Astrocyte of the hippocampus (primary cell): ENCODE measurements at regions not wholly inside any gene's neighbourhood (a gene's known extent, or its start where the extent isn't known, plus 50 kb on each side); places are given as distances from the start of the nearest gene placed in this dataset.

ENCODE experiments used
- DNase-seq: peaks from one replicate; pipeline ENCODE4 v3.0.0; 2011; ENCODE audit warnings: low read depth, low spot score

DNA sequence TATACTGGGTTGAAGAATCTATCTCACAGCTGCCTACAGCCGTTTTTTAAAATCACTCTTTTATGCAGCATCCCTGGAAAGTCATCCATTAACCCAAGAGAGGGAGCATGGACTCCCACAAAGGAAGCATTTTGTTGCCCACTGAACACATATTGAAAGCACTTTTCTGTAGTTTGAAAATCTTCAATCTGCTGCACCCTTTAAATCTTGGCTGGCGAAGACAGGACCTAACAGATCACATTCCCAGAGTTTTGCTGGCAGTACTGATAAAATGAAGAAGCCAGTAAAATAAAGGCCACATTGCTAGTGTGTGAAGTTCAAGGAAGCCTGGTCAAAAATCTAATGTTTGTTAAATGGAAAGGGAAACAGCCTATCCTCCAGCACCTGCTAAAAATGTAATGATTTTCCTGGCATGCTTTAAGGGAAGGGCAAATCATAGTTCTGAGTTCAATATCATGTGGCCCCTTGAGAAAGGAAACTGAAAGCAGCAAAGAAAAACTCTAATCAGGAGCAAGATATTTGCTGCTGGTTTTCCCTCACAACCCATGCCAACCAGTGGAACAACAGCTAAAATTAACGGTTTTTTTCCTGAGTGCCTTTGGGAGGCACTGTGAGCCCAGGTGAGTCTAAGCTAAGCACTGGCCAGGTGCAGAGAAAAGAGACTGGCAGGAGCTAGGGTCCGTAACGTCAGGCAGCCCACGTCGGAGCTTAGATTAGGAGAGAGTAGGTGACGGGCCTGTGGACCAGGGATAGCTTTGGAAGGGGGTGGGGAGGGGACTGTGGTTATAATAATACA lies 97.9 kb upstream of the PALS2 start:
- DNase-seq, result no peak

DNA sequence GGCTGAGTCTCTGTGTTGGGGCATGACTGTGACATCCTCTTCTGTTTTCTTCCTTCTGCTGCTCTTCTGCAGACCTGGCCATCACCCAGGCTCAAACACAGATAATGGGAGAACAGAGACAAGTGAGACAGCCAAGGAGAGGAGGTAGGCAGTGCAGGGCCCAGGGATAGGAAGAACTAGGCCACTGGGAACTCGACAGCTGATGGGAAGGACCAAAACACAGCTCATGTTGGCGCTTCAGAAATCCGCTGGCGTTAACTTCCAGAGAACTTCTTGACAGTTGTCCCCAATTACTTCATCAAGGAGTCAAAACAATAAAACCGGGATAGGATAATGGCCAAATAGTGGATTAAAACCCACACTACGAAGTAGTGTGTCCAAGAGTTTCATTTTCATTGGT lies 97.0 kb upstream of the PALS2 start:
- DNase-seq, result peak; percentile 17

DNA sequence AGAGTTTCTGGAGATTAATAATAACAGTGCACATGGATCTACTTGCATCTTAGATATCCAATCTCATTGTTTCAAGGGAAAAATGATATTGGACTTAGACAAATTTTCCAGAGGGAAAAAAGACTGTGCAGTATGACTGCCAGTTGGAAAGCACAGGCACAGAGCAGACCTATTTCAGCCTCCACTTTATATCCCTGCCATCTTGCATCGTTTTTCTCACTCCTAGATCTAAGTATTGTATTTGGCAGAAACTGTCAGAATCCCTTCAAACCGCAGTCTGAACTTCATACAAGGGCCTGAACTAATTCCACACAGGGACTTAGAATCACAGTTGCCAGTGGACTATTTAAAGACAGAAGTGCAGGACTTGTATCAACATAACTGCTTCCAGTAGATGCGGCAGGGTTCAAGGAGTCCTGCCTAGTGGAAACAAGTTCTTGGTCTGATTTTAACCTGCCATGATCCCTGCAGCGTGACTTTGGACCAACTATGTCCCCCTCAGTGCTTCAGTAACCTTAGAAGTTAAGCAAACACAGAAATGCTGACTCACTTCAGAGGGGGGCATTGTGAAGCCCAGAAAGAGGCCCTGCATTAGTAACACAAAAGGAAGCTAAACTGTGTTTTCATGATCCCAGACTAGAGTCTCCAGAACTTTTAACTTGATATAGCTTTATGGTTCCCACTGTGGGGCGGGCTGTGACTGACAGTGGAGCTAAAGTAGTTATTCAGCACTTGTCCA lies 95.7 kb upstream of the PALS2 start:
- DNase-seq, result peak; percentile 89

DNA sequence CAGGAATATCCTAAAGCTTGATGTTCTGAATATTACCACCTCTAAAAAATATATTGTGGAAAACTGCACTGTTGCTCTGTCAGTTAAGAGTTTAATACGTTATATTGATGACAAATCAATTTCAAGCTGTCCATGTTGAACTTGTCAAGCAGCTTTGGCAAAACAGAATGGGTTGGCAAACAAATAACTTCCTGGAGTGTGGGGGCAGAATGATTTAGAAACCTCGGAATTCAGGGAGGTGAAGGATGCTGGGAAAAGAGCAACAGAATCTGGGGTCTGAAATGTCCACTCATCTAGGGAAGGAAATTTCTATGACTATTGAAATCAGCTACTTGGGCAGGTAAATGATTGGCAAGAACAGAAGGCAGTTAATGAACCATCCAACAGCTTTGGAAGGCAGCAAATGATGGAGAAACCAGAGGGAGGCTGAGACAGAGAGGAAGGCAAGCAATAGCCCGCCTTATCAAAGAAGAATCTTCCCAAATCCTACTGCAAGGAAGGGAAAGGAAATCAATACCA lies 95.1 kb upstream of the PALS2 start:
- DNase-seq, result no peak

DNA sequence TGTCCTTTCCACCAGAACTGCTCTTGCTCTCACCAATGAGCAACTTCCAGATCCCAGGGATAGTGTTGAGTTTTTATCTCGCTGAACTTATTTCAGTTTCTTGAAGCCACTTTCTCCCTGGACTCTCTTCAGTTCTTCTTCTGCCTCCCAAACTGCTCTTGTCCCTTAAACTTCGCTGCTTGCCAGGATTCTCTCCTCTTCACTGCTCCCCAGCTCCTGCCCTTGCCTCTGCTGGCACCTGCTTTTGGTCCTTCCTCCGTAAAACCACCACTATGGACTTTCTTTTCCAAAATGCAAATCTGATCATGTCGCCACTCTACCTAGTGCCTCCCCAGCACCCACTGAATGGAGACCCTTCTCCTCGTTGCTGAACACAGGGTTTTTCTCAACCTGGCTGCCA lies 92.8 kb upstream of the PALS2 start:
- DNase-seq, result no peak

DNA sequence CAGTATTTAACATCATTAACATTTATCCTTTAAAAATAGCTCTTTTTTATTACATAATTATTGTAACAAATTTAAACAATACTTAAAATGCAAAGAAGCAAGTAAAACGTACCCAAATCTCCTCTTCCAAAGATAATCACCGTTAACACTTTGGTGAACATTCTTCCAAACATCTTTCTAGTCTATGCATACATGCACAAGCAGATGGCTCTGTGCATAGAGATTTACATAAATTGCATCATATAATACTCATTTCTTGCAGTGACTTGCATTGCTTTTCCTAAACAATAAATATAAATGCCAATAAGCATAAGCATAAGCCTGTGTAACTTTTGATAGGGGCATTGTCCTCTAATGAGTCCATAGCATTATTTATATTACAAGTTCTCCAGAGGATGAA lies 89.4 kb upstream of the PALS2 start:
- no peak for DNase-seq

DNA sequence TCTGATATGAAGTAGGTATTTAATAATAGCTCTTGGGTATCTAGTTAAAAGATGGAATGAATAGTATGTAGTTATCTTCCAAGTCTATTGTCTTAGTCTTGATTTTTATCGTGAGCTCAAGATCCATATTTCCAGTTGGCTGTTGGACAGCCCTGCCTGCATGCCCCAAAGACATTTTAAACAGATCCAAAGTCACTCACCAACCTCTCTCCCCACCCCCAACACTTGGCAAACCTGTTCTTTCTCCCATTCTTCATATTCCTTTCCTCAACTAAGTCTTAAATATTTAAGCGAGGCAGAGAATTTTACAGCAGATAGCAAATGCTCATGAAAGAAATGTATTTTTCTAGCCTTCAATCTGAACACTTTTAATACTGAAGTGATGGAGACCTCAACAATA lies 80.7 kb upstream of the PALS2 start:
- no peak for DNase-seq

DNA sequence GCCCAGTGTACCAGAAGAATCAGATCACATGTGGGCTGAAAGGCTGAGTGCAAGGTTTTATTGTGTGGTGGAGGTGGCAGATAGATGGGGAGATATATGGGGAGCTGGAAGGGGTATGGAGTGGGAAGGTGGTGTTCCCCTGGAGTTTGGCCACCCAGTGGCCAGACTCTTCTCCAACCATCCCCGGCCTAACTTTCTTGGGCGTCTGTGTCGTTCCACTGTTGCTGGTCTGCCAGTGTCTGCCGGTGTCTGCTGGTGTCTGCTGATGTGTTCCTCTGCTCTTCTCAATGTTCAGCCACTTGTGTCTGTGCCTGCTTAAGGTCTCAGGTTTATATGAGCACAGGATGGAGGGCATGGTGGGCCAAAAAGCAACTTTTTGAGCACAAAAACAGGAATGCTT lies 78.4 kb upstream of the PALS2 start:
- DNase-seq, result no peak

DNA sequence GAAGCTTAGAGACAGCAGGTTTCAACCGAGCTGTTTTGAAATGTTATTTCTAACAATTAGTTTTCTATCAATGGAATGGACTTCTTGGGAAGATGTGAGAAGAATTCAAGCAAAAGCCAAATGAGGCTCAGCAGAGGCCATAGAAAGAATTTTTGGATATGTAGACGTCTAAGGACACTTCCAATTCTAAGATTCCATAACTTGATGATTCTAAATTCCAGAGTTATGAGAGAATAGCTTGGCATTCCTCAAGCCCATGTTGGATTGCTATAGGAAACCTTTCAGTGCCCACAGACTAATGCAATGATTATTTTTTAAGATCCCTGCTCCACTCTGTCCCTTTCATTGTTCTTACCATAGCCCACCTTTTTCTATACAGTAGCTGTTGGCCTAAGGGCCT lies 77.2 kb upstream of the PALS2 start:
- no peak for DNase-seq

DNA sequence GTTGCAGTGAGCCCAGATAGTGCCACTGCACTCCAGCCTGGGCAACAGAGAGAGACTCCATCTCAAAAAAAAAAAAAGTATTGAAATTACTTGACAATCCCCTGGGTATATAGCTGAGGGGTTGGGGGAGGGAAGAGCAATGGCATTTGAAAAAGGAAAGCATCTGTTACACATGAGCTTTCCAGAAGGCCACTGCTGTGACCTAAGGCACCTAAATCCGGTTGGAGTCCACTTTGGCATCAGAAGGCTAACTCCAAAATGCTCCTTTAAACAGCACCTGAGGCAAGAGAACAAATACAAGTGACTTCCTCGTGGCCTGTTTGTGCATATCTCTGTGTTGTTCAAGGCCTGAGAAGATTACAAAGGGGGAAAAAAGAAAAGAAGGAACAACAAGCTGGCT lies 74.8 kb upstream of the PALS2 start:
- DNase-seq, result no peak

DNA sequence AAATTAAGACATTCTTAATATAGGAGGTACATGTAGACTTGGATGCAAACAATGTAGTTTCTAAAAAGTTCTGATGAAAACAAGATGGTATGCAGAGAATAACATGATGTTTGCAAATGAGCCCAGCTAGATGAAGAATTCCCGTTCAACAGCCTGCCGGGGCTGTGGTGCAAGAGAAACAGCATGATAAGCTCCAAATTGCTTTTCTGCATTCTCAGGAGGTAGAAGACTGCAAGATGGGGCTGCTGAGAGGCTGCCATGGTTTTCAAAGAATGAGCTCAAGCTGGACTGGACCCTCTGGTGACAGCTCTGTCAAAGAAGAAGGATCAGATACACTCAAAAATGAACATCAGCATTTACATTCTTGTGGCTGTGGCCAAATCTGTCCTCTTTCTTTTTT lies 73.4 kb upstream of the PALS2 start:
- no peak for DNase-seq

DNA sequence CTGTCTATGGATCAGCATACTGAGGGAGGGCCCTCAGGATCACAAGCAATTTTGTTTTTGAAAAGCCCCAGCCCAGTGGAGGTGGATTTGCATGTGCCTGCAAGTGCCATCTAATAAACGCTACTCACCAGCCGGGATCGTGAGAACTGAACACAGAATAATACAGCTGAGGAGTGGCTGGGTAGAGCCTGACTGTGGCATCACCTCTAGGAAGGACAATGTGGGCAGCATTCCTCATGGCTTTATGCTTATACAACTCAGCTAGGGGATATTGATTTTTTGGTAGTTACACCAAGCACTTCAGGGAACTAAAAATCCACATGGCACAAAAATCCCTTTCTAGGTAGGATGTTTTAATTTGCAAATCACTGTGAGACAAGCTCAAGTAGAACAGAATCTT lies 72.7 kb upstream of the PALS2 start:
- no peak for DNase-seq

DNA sequence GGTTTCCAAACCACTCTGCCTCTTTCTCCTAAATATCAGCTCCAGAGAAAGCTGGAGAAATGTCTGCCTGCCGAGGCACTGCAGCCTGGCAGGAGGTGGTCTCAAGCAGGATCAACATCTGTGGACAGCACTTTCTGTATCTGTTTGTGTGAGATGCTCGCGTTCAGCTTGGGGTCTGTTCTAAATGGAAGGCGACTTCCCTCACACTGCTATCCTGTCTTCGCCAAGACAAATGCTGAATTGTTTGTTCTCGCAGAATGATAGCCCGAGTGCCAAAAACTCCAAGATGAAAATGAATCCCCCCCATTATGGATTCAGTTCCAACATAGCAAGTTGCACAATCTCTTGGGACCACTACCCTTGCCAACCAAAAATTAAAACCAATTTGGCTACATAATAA lies 72.2 kb upstream of the PALS2 start:
- no peak for DNase-seq

DNA sequence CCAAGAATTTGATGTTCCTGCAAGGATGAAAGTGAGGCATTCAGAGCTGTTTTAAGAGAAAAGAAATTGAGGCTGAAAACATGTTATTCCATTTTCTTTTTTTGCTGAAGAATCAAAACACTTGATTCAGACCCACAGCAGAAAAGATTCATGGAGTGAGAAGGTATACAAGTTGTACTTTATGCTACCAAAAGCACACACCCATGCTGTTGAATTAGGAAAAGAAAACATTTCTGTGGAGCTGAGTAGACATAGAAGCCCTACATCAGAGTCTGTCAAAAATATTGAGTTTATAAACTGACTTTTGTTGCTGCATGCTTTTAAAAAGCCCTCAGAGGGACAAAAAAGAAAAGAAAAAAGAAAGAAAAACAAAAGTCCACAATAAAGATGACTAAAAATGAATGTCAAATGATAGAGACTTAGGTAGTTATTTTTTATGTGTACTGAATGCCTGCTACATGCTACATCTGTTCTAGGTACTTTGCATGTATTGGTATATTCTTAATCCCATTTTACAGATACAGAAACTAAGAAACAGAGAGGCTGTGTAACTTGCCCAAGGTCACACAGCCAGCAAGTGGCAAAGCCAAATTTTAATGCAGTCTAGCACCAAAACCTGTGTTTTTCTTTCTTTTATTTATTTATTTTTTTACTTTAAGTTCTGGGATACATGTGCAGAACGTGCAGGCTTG lies 71.7 kb upstream of the PALS2 start:
- DNase-seq, result no peak

DNA sequence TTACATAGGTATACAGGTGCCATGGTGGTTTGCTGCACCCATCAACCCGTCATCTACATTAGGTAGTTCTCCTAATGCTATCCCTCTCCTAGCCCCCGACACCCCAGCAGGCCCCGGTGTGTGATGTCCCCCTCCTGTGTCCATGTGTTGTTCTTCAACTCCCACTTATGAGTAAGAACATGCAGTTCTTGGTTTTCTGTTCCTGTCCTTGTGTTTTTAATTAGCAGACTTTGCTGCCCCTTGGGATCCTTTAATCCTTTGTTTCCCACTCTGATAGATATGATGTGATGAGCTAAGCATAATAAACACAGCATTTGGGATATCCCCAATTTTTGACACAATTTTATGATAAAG lies 71.1 kb upstream of the PALS2 start:
- no peak for DNase-seq

DNA sequence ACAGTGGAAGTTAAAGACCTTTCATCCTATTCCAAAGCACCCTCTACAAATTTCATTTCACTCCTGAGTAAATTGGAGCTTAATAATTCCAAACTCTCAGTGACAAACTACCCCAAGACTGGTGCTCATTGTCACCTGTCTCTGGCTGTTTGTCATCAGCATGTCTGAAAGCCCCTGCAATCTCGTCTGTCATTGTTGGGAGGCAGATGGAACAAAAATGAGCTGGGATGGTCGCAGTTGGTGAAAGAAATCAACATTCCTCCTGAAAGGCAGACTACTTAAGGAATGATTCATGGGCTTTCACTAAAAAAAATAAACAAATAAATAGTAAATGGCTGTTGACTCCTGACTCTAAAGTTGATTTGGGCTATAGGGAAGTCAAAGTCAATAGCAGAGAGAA lies 69.7 kb upstream of the PALS2 start:
- peak; percentile 8 for DNase-seq

DNA sequence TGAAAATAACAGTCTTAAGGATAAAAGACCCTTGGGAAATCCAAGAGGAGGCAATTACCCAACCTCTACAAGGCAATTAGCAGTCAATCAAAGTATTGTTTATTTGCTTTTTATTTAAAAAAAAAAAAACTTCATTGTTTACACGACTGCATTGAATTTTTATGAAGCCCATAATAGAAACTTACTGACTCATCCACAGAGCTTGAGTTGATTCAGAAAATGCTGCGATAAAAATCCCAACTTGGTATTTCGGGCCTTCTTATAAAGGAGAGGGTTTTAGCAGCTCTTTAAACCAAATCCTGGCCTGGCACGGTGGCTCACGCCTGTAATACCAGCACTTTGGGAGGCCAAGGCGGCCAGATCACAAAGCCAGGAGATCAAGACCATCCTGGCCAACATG lies 69.2 kb upstream of the PALS2 start:
- peak; percentile 28 for DNase-seq

DNA sequence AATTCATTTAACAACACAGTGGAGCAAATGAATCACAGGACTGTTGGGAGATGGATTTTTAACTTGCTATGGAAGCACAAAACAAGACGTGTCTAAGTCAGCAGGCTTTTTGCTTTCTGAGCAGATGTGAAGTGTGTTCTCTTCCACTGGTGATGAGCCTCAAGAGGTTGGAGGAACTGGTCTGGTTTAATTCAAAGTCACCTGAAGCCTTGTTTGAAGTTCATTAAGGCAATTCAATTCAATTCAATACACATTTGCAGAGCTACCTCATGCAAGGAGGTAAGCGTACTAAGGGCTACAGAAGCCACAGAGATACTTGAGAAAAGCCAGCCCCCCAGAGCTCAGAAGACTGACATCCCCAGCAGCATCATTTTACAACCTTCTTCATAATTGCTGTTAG lies 68.4 kb upstream of the PALS2 start:
- no peak for DNase-seq

DNA sequence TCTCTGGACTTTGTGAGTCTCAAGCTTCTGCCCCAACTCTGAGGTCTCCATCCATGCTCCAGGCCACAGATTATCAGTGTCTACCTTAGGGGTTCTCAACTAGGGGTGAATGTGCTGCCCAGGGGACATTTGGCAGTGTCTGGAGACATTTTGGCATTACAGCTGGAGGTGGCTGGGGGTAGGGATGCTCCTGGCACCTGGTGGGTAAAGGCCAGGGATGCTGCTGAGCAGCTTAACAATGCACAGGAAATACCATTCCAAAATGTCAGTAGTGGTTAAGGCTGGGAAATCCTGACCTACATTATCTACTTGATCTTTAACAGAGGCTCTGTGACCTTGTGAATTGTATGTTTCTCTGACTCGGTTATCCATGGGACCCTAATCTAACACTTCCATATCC lies 67.3 kb upstream of the PALS2 start:
- DNase-seq, result no peak

DNA sequence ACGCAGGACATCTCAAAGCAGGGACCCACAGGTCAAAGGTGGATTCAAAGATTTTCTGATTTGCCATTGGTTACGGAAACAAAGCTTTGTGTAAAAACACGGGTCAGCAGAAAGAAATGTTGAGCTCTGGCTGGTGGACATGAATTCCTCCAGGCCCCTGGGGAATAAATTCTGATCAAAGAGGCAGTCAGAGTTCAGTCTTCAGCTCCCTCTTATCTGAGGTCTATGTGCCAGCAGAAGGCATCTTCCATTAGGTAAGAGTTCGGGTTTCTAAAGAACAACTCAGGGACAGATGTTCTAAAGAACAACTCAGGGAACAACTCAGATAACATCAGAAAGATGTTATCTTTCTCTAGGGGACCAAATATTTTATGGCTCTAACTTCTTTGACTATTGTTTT lies 64.9 kb upstream of the PALS2 start:
- no peak for DNase-seq

DNA sequence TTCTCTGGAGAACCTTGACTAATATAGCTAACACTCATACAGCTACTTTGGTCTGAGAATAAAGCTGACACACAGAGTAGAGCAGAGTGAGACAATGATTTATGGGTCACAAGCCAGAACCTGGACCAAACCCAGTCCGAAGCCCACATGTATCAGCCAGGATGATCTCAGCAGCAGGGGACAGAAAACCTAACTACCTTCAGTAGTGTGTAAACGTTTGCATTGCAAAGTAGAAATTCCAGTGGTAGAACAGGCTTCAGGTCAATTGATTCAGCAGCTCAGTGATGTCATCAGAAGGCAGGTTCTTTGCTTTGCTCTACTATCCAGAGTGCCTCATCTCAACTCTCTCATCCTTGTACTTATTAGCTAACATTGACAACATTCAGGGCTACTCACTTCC lies 62.5 kb upstream of the PALS2 start:
- no peak for DNase-seq

DNA sequence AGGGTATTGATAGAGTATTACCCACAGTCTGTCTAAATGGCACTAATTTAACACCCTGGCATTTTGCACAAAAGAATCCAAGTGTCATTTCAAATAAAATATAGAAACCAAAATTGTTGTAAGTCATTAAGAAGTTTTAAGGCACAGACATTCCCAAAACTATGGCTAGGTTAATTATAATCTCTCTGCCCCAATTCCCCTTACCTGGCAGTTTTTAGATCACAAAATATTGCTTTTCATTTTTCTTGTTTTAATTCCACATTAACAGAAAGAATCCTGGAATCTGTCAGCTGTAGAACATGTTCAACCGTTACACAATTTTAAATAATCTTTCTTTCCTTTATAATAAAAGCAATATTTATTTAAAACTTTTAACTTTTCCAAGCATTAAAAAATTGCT lies 56.1 kb upstream of the PALS2 start:
- DNase-seq, result no peak
